IPS-NIHi7 (cell line): ENCODE measurements at regions not wholly inside any gene's neighbourhood (a gene's known extent, or its start where the extent isn't known, plus 50 kb on each side); places are given as distances from the start of the nearest gene placed in this dataset.

Experiments used
- DNase-seq: peaks from one replicate; pipeline ENCODE4 v3.0.0; 2012; ENCODE audit warnings: mixed read lengths; ENCODE audit errors: extremely low spot score

DNA sequence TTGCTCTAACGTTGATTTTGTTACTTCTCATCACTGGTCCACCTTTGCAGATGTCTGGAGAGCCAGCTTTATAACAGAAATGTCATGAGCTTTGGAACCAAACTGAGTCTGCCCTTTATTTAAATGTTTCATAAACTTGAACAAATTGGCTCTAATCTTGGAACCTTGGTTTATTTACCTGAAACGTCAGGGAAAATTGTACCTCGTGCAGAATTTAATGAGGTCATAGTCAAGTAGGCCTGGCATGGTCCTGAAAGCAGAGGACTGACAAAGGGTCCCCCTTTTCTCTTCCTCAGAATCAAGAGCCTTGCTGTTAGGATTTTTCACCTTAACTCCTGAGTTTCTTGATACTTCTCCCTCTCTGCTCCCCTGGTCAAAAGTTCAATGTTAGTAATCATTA lies 828.0 kb downstream of the GRID1 start:
- DNase-seq: no peak

DNA sequence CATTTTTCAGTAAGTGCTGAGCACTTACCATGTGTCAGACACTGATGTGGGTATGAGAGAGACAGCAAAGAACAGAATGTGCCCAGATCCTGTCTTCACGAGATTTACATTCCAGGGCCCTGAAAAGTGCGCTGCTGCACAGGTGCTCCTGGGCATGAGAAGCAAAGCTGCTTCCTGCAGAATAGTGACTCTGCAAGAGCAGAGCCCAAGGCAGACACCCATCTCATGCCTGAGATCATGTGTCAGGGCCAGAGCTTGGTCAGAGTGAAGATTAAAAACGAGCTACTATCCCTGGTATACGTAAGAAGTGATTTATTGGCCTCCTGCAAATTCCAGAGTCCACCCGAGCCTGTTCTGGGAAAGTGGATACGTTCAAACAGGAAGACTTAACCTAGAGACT lies 824.4 kb downstream of the GRID1 start:
- no peak for DNase-seq

DNA sequence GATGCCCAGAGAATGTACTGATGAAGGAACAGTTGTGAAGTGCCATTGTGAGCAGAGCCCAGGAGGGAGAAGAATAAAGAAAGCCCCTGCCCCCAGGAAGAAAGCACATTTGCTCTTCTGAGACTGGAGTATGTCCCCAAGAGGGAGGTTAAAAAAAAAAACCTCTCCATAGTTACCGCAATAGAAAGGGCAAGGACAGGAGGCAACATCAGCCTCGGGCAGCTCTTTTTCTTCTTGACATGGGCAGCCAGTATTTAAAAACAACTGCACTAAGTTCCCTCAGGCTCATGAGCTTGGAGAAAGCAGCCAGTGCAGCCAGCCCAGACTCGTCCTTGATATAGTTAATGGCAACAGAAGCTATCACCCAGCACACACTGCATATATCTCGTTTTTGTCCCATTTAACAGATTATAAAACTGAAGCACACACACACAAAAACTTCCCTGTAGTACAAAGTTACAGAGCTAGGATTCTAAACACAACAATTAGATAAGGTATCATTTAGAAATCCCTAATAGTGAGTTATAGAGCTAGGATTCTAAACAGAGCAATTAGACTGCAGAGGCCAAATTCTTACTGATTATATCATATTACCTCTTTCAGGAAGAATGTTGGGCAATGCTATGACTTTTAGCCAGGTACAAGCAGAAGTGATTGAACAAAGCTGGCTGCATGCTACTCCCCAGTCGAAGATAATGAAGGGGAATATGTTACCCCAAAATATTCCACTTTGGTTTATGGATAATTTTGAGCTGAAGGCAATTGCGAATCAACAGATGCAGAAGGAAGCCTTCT lies 823.5 kb downstream of the GRID1 start:
- DNase-seq: no peak

DNA sequence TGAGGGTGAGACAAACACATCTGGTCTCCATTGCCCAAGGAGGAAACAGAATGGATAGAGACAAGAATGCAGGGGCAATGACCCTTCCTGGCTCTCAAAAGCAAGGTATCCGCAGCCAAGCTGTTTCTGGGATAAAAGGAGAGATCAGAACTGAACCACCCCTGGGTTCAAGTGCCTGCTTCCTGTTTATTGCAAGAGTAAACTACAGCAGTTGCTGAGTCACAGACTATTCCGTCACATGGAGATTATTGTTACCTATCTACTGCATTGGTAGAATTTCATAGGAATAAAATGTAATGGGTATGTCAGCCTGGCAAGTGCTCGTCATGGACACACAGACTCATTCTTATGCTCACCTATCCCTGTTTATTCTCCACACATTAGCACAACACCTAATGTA lies 821.6 kb downstream of the GRID1 start:
- no peak for DNase-seq

DNA sequence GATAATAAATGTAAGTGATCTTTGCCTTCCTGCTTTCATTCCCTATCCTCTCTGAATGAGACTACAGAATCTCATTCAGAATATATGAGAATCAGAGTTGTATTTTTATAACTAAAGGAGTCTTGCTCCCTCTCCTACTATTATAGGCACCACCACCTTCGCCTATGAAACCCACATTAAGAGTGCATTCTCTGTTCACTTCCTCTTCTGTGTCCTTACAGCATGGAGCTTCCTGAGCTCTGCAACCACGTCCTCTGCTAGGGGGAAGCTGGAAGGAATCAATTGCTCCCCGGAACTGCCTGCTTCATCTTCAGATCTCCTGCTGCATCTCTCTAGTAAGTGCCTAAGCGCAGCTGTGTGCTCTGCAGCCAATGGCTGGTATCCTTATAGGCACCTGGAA lies 820.7 kb downstream of the GRID1 start:
- DNase-seq: no peak

DNA sequence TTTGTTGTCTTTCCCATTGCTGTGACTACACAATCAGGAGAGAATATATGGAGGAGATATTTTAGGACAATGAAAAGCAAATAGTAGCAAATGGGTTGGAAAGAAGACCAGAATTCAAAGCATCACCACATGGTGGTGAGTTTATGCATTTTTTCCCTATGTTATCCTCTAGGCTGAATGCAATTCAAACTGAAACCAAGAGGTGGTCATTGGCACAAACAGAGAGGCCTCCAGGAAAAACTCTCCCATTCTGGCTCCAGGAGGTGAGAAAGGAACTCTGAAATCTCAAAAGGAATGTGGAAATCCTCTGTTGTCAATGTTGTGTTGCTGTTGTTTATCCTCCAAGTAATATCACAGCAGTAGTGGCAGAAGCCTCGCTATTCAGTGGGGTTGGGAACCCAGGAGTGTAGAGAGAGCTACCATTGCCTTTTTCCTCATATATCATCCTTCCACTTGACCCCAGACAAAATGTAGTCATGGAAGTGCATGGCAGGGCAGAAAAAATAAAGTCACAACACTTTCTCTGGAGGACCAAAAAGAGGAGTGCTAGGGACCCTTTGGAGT lies 819.1 kb downstream of the GRID1 start:
- DNase-seq: no peak

DNA sequence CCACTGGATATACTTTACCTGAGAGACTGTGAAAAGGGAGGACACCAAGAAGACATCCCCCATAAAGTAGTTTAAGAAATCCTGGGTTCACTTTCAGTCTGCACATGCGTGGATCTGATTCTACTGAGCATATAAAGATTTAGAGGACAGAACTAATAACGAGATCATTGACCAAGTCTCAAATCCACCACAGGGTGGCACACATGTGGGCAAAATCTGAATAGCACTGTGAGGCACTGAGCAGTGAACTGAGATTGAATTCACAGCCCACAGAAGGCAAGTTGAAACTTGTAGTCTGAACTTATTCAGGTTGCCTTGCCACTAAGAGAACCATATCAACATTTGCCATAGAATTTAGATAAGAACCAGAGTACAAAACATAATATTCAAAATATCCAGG lies 818.6 kb downstream of the GRID1 start:
- DNase-seq: peak; percentile 28
